Activated CD8-positive, alpha-beta memory T cell treated with anti-CD3 and anti-CD28 coated beads, Interleukin-2, amount 50 U/mL, for 24 hours (primary cell): ENCODE measurements at regions not wholly inside any gene's neighbourhood (a gene's known extent, or its start where the extent isn't known, plus 50 kb on each side); places are given as distances from the start of the nearest gene placed in this dataset.

ENCODE experiments used
- DNase-seq: peaks from one replicate; pipeline ENCODE4 v3.0.0-alpha.2; 2020; ENCODE audit errors: extremely low read depth

- no peak for DNase-seq
These were observed 637.9 kb downstream of the NLGN4Y start for GRCh38 chrY:15162211-15162610.

GRCh38 chrY:15179890-15180289 is 655.6 kb downstream of the NLGN4Y start:
- no peak for DNase-seq

GRCh38 chrY:15229056-15229455 is 704.7 kb downstream of the NLGN4Y start:
- DNase-seq = no peak

GRCh38 chrY:15239596-15240132 is 715.3 kb downstream of the NLGN4Y start:
- DNase-seq = no peak

GRCh38 chrY:15259286-15259685 is 735.0 kb downstream of the NLGN4Y start:
- no peak for DNase-seq

GRCh38 chrY:15286572-15286971 is 762.2 kb downstream of the NLGN4Y start:
- no peak for DNase-seq

GRCh38 chrY:15289821-15290220 is 765.5 kb downstream of the NLGN4Y start:
- no peak for DNase-seq

- no peak for DNase-seq
These were observed 768.6 kb downstream of the NLGN4Y start for GRCh38 chrY:15292881-15293280.

- no peak for DNase-seq
These were observed 777.5 kb downstream of the NLGN4Y start for GRCh38 chrY:15301879-15302278.

GRCh38 chrY:15312166-15312565 is 787.8 kb downstream of the NLGN4Y start:
- no peak for DNase-seq

GRCh38 chrY:15324189-15324588 is 799.9 kb downstream of the NLGN4Y start:
- DNase-seq = no peak

GRCh38 chrY:15325201-15325600 is 800.9 kb downstream of the NLGN4Y start:
- no peak for DNase-seq

- DNase-seq = no peak
These were observed 802.3 kb downstream of the NLGN4Y start for GRCh38 chrY:15326673-15327072.

GRCh38 chrY:15328848-15329247 is 804.5 kb downstream of the NLGN4Y start:
- no peak for DNase-seq

GRCh38 chrY:15343522-15343921 is 819.2 kb downstream of the NLGN4Y start:
- no peak for DNase-seq

GRCh38 chrY:15345471-15346155 is 821.3 kb downstream of the NLGN4Y start:
- no peak for DNase-seq

- DNase-seq = no peak
These were observed 825.0 kb downstream of the NLGN4Y start for GRCh38 chrY:15349351-15349750.

GRCh38 chrY:15355321-15355720 is 831.0 kb downstream of the NLGN4Y start:
- no peak for DNase-seq

GRCh38 chrY:15360471-15360870 is 836.1 kb downstream of the NLGN4Y start:
- DNase-seq = no peak

- DNase-seq = no peak
These were observed 840.7 kb downstream of the NLGN4Y start for GRCh38 chrY:15364996-15365395.

GRCh38 chrY:15368786-15369185 is 844.5 kb downstream of the NLGN4Y start:
- DNase-seq = no peak

GRCh38 chrY:15385178-15385577 is 860.8 kb downstream of the NLGN4Y start:
- no peak for DNase-seq

GRCh38 chrY:15397556-15398280 is 873.4 kb downstream of the NLGN4Y start:
- DNase-seq = no peak
